HepG2 (cell line): ENCODE measurements at regions not wholly inside any gene's neighbourhood (a gene's known extent, or its start where the extent isn't known, plus 50 kb on each side); places are given as distances from the start of the nearest gene placed in this dataset.

Source experiments
- MTA3 ChIP-seq: sonication (generic); formaldehyde crosslinking; IDR thresholded peaks from 2 replicates; pipeline ENCODE4 v1.4.0; 2020; ENCODE audit warnings: missing genetic modification reagents
- PHF20 ChIP-seq: sonication (generic); formaldehyde crosslinking; IDR thresholded peaks from 2 replicates; pipeline ENCODE4 v1.5.0; 2020; ENCODE audit warnings: mild to moderate bottlenecking, missing genetic modification reagents
- POLR2A ChIP-seq, 2 experiments: IDR thresholded peaks; 2 replicates each; pipeline ENCODE4 v1.6.1; 2011; ENCODE audit warnings: low read depth in 2 of 2, low read length in 2 of 2, mild to moderate bottlenecking in 1 of 2, moderate library complexity in 1 of 2; ENCODE audit not compliant: insufficient read depth in 1 of 2
- RXRA ChIP-seq: sonication (generic); formaldehyde crosslinking; IDR thresholded peaks from 2 replicates; pipeline ENCODE4 v1.5.1; 2020; ENCODE audit warnings: missing genetic modification reagents
- ZNF660 ChIP-seq: sonication (generic); formaldehyde crosslinking; IDR thresholded peaks from 2 replicates; pipeline ENCODE4 v1.5.1; 2020; ENCODE audit warnings: mild to moderate bottlenecking, low read depth, missing genetic modification reagents, borderline replicate concordance
- TF ChIP-seq, protein P1 (sequence below): sonication (generic); formaldehyde crosslinking; IDR thresholded peaks from 2 replicates; pipeline ENCODE4 v1.5.0; 2020; ENCODE audit warnings: mild to moderate bottlenecking, missing genetic modification reagents, moderate library complexity
- TF ChIP-seq, protein P2 (sequence below), 2 experiments: fragments of 450-650 bp in 1 of 2; sonication (generic) in 1 of 2; formaldehyde crosslinking in 1 of 2; IDR thresholded peaks; 2 replicates each; pipeline versions ENCODE4 v1.6.1 to v1.8.0; 2016 to 2022; ENCODE audit warnings: antibody characterized with exemption in 1 of 2, mild to moderate bottlenecking in 1 of 2, missing genetic modification reagents in 1 of 2
- TF ChIP-seq, protein P3 (sequence below), 2 experiments: sonication (generic) in 1 of 2; formaldehyde crosslinking in 1 of 2; IDR thresholded peaks; 2 replicates each; pipeline versions ENCODE4 v1.6.1 to v1.9.0; 2014 to 2022; ENCODE audit warnings: antibody characterized with exemption in 1 of 2, borderline replicate concordance in 1 of 2, inconsistent platforms in 1 of 2, low read depth in 1 of 2, missing genetic modification reagents in 1 of 2
- TF ChIP-seq, protein P4 (sequence below): sonication (generic); formaldehyde crosslinking; IDR thresholded peaks from 2 replicates; pipeline ENCODE4 v1.5.0; 2020; ENCODE audit warnings: missing genetic modification reagents, mild to moderate bottlenecking, borderline replicate concordance
- TF ChIP-seq, protein P5 (sequence below): sonication (generic); formaldehyde crosslinking; IDR thresholded peaks from 2 replicates; pipeline ENCODE4 v1.4.0; 2020; ENCODE audit warnings: missing genetic modification reagents

DNA sequence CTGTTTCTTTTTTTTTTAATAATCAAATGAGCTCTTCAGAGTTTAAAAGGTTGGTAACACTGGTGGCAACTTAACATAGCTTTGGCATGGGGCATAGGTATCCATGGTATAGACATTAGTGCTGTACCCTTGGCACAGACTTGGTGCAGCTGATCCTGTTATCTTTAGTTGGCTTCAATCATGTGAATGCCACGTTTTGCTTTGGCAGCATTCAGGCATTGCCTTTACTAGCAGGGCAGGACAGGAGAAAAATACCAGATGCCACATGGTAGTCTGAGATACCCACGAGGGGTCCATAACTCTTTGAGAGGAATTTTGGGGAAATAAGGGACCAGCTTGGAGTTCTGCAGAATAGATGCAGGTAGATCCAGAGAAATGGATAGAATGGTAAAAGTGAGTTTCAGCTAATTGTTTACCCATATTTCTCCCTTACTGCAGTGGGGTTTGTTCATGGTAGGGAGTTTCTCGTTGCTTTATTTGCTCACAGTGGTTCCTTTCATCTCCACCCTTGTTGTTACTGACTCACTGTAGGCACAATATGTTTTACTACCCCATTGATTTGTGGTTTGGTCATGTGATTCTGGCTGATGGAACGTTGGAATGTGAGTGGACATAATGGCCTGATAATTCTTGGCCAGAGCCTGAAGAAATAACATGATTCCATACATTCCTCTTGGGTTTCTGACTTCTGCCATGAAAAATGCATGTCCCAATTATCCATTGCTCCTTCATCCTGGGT is 342.7 kb downstream of the GLUD2 start:
- TF ChIP-seq, protein P1, sequence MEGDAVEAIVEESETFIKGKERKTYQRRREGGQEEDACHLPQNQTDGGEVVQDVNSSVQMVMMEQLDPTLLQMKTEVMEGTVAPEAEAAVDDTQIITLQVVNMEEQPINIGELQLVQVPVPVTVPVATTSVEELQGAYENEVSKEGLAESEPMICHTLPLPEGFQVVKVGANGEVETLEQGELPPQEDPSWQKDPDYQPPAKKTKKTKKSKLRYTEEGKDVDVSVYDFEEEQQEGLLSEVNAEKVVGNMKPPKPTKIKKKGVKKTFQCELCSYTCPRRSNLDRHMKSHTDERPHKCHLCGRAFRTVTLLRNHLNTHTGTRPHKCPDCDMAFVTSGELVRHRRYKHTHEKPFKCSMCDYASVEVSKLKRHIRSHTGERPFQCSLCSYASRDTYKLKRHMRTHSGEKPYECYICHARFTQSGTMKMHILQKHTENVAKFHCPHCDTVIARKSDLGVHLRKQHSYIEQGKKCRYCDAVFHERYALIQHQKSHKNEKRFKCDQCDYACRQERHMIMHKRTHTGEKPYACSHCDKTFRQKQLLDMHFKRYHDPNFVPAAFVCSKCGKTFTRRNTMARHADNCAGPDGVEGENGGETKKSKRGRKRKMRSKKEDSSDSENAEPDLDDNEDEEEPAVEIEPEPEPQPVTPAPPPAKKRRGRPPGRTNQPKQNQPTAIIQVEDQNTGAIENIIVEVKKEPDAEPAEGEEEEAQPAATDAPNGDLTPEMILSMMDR = no peak
- TF ChIP-seq POLR2A (IDR thresholded peaks at IDR 0.05; ENCODE audit: insufficient read depth in 1 of 2, low read depth in 2 of 2, low read length in 2 of 2) = no peak
- TF ChIP-seq RXRA = no peak
- TF ChIP-seq, protein P2, sequence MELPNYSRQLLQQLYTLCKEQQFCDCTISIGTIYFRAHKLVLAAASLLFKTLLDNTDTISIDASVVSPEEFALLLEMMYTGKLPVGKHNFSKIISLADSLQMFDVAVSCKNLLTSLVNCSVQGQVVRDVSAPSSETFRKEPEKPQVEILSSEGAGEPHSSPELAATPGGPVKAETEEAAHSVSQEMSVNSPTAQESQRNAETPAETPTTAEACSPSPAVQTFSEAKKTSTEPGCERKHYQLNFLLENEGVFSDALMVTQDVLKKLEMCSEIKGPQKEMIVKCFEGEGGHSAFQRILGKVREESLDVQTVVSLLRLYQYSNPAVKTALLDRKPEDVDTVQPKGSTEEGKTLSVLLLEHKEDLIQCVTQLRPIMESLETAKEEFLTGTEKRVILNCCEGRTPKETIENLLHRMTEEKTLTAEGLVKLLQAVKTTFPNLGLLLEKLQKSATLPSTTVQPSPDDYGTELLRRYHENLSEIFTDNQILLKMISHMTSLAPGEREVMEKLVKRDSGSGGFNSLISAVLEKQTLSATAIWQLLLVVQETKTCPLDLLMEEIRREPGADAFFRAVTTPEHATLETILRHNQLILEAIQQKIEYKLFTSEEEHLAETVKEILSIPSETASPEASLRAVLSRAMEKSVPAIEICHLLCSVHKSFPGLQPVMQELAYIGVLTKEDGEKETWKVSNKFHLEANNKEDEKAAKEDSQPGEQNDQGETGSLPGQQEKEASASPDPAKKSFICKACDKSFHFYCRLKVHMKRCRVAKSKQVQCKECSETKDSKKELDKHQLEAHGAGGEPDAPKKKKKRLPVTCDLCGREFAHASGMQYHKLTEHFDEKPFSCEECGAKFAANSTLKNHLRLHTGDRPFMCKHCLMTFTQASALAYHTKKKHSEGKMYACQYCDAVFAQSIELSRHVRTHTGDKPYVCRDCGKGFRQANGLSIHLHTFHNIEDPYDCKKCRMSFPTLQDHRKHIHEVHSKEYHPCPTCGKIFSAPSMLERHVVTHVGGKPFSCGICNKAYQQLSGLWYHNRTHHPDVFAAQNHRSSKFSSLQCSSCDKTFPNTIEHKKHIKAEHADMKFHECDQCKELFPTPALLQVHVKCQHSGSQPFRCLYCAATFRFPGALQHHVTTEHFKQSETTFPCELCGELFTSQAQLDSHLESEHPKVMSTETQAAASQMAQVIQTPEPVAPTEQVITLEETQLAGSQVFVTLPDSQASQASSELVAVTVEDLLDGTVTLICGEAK (IDR thresholded peaks at IDR 0.05) = no peak
- TF ChIP-seq, protein P2 (CRISPR knock-in tag; IDR thresholded peaks at IDR 0.05) = no peak
- TF ChIP-seq, protein P3, sequence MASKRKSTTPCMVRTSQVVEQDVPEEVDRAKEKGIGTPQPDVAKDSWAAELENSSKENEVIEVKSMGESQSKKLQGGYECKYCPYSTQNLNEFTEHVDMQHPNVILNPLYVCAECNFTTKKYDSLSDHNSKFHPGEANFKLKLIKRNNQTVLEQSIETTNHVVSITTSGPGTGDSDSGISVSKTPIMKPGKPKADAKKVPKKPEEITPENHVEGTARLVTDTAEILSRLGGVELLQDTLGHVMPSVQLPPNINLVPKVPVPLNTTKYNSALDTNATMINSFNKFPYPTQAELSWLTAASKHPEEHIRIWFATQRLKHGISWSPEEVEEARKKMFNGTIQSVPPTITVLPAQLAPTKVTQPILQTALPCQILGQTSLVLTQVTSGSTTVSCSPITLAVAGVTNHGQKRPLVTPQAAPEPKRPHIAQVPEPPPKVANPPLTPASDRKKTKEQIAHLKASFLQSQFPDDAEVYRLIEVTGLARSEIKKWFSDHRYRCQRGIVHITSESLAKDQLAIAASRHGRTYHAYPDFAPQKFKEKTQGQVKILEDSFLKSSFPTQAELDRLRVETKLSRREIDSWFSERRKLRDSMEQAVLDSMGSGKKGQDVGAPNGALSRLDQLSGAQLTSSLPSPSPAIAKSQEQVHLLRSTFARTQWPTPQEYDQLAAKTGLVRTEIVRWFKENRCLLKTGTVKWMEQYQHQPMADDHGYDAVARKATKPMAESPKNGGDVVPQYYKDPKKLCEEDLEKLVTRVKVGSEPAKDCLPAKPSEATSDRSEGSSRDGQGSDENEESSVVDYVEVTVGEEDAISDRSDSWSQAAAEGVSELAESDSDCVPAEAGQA (IDR thresholded peaks at IDR 0.05; ENCODE audit: low read depth) = no peak
- TF ChIP-seq, protein P3 (CRISPR knock-in tag; IDR thresholded peaks at IDR 0.05; ENCODE audit: borderline replicate concordance) = no peak
- TF ChIP-seq, protein P4, sequence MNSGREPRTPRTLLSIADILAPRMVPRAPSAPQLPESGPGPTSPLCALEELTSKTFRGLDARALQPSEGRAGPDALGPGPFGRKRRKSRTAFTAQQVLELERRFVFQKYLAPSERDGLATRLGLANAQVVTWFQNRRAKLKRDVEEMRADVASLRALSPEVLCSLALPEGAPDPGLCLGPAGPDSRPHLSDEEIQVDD (CRISPR knock-in tag) = no peak
- no peak for TF ChIP-seq PHF20
- no peak for TF ChIP-seq ZNF660 (CRISPR knock-in tag)
- no peak for TF ChIP-seq MTA3 (CRISPR knock-in tag)
- TF ChIP-seq, protein P5, sequence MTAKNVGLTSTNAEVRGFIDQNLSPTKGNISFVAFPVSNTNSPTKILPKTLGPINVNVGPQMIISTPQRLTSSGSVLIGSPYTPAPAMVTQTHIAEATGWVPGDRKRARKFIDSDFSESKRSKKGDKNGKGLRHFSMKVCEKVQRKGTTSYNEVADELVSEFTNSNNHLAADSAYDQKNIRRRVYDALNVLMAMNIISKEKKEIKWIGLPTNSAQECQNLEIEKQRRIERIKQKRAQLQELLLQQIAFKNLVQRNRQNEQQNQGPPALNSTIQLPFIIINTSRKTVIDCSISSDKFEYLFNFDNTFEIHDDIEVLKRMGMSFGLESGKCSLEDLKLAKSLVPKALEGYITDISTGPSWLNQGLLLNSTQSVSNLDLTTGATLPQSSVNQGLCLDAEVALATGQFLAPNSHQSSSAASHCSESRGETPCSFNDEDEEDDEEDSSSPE (CRISPR knock-in tag) = no peak
